ENCODE measurements at regions not wholly inside any gene's neighbourhood (a gene's known extent, or its start where the extent isn't known, plus 50 kb on each side); places are given as distances from the start of the nearest gene placed in this dataset.

DNA sequence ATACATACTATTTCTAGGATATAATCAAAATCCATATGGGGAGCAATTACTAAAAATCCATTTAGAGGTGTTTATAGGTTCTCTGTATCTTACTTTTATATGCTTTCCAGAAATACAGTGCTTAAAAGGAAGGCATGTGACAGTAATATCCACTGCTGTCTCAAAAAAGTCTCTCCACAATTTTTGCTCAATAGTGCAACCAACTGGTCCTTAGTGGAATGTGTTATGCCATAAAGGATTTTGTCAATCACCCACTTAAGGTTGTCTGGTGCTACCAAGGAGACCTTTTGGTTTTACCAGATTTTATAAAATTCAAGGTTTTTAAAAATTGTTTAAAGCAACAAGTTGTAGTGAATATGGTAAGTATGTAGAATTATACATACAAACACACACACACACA is 328.5 kb upstream of the DSEL start:
- DNase-seq (no peak), ATAC-seq (ENCODE audit: low FRiP score) (no peak)
- H3K9me3 ChIP-seq (ENCODE audit: control insufficient read depth, low read length), result no peaks in the 10 kb centered on the region
- no peaks in the 10 kb centered on the region for H3K36me3 ChIP-seq (ENCODE audit: control insufficient read depth in 1 of 2, insufficient read depth in 2 of 2, low read length in 1 of 2)
- H3K4me3 ChIP-seq (ENCODE audit: low read length in 2 of 2), result no peak overlapping the region
- H3K4me1 ChIP-seq (ENCODE audit: control insufficient read depth in 1 of 2, insufficient read depth in 2 of 2, low read length in 2 of 2), result no peaks in the 10 kb centered on the region
- no peaks in the 10 kb centered on the region for H3K27me3 ChIP-seq (ENCODE audit: control insufficient read depth in 1 of 2, insufficient read depth in 2 of 2, low read length in 1 of 2)
- H3K27ac ChIP-seq (ENCODE audit: low read depth in 1 of 2, low read length in 2 of 2), result no peak overlapping the region
- intact Hi-C loops (cut with DNase I), result no loop called here

DNA sequence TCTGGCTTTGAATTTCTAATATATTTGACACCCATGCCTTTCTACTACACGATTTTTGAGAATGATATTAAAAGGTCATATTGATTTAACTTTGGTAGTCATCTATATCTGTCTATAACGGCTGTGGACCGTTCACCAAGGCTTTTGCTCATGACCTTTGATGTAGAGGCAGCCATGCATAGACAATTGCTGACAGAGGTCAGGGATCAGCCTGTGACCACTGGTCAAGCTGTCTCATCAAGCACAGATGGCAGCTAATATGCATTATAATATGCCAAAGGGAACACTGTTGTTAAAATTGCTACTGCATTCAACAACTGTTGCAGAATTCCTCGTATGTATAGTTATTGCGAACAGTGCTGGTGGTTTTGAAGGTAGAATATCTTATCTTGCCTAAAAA is 323.9 kb upstream of the DSEL start:
- WGBS, 2 donors, result 70 to 85% methylated on average over 5 of the region's 5 CpGs
- H3K27me3 ChIP-seq (ENCODE audit: control insufficient read depth in 1 of 2, insufficient read depth in 2 of 2, low read length in 1 of 2), result no peaks in the 10 kb centered on the region
- no peak overlapping the region for H3K27ac ChIP-seq (ENCODE audit: low read depth in 1 of 2, low read length in 2 of 2)
- no peaks in the 10 kb centered on the region for H3K36me3 ChIP-seq (ENCODE audit: control insufficient read depth in 1 of 2, insufficient read depth in 2 of 2, low read length in 1 of 2)
- H3K9me3 ChIP-seq (ENCODE audit: control insufficient read depth, low read length), result no peaks in the 10 kb centered on the region
- DNase-seq (no peak), ATAC-seq (ENCODE audit: low FRiP score) (no peak)
- no peak overlapping the region for H3K4me3 ChIP-seq (ENCODE audit: low read length in 2 of 2)
- intact Hi-C loops (cut with DNase I), result no loop called here
- no peaks in the 10 kb centered on the region for H3K4me1 ChIP-seq (ENCODE audit: control insufficient read depth in 1 of 2, insufficient read depth in 2 of 2, low read length in 2 of 2)

DNA sequence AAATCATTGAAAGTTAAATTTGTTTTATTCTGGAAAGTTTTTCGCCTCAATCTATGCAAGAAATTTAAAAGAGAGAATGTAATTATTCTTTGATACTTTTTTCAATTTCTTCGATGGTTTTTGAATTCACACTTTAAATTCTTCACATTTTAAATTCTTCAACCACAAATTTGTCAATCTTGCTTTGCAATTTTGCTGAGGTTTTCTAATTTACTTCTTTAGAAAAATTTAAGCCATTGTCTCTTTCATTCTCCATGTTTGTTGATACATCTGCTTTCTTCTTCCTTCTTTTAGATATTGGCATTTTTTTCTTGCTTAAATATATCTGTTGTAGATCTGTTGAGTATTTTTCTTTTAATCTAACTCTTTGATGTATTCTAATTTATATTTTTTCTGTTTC is 301.9 kb upstream of the DSEL start:
- H3K9me3 ChIP-seq (ENCODE audit: control insufficient read depth, low read length), result no peaks in the 10 kb centered on the region

DNA sequence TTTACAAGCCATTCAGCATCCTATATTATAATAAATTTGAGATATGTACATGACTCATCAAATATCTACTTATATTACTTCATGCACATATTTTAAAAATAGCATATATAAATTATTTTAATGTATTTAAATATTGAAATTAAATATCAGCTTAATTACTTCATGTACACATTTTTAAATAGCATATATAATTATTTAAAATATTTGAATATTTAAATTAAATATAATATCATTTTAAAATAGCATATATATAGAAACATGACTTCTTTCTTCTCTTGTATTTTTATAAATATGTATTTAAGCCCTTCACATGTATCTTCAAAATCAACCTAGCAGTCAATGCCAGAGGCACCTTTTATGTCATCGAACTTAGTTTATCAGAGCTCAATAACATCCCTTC is 298.8 kb upstream of the DSEL start:
- Histone ChIP-seq H3K4me3 (ENCODE audit: low read length in 2 of 2) (no peak overlapping the region), H3K4me1 (ENCODE audit: control insufficient read depth in 1 of 2, insufficient read depth in 2 of 2, low read length in 2 of 2) (no peaks in the 10 kb centered on the region), H3K27me3 (ENCODE audit: control insufficient read depth in 1 of 2, insufficient read depth in 2 of 2, low read length in 1 of 2) (no peaks in the 10 kb centered on the region), H3K36me3 (ENCODE audit: control insufficient read depth in 1 of 2, insufficient read depth in 2 of 2, low read length in 1 of 2) (no peaks in the 10 kb centered on the region), H3K9me3 (ENCODE audit: control insufficient read depth, low read length) (no peaks in the 10 kb centered on the region), H3K27ac (ENCODE audit: low read depth in 1 of 2, low read length in 2 of 2) (no peak overlapping the region)
- DNase-seq (no peak), ATAC-seq (ENCODE audit: low FRiP score) (no peak)
- 95 to 100% methylated on average over 1 of the region's 1 CpG for WGBS, 2 donors
- intact Hi-C loops (cut with DNase I), result no loop called here

More for the DNA sequence above, 301.9 kb upstream of the DSEL start:
- Histone ChIP-seq H3K27ac (ENCODE audit: low read depth in 1 of 2, low read length in 2 of 2) (no peak overlapping the region), H3K27me3 (ENCODE audit: control insufficient read depth in 1 of 2, insufficient read depth in 2 of 2, low read length in 1 of 2) (no peaks in the 10 kb centered on the region), H3K4me1 (ENCODE audit: control insufficient read depth in 1 of 2, insufficient read depth in 2 of 2, low read length in 2 of 2) (no peaks in the 10 kb centered on the region), H3K36me3 (ENCODE audit: control insufficient read depth in 1 of 2, insufficient read depth in 2 of 2, low read length in 1 of 2) (no peaks in the 10 kb centered on the region), H3K4me3 (ENCODE audit: low read length in 2 of 2) (no peak overlapping the region)
- no peak for DNase-seq
- WGBS, 2 donors, result 94 to 95% methylated on average over 2 of the region's 2 CpGs
- intact Hi-C loops (cut with DNase I), result no loop called here
- no peak for ATAC-seq (ENCODE audit: low FRiP score)

DNA sequence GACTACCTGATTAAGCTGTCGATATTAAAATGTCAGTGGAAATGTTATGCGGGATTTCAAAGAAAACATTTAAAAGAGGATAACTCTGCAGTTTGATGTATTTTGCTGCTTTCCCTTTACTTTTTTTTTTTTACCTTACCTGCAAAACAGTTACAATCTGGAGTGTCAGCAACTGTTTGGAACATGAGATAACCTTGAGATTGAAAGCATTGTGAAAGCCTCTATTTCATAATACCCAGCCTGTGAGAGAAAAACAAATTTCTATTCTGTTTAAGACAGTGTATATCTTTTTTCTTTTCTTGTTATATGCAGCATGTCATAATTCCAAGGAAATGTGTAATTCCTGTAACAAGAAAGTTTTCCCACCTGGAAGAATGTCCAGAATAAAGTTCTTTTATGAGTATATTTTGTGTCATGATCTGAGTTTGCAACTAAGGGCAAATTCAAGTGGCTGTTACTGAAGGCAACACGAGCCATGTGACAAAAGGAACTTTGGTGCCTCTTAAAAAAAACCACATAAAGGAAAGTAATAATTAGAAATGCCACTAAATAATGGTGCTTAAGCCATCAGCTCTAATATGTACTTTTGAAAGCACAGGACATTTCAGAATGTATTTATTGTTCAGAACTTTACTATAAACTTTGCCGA is 297.0 kb upstream of the DSEL start:
- DNase-seq, result no peak
- intact Hi-C loops (cut with DNase I), result no loop called here
- H3K27ac ChIP-seq (ENCODE audit: low read depth in 1 of 2, low read length in 2 of 2), result no peak overlapping the region
- H3K9me3 ChIP-seq (ENCODE audit: control insufficient read depth, low read length), result no peaks in the 10 kb centered on the region
- H3K4me3 ChIP-seq (ENCODE audit: low read length in 2 of 2), result no peak overlapping the region
- no peaks in the 10 kb centered on the region for H3K27me3 ChIP-seq (ENCODE audit: control insufficient read depth in 1 of 2, insufficient read depth in 2 of 2, low read length in 1 of 2)
- 92 to 93% methylated on average over 4 of the region's 4 CpGs for WGBS, 2 donors
- H3K36me3 ChIP-seq (ENCODE audit: control insufficient read depth in 1 of 2, insufficient read depth in 2 of 2, low read length in 1 of 2), result no peaks in the 10 kb centered on the region
- no peak for ATAC-seq (ENCODE audit: low FRiP score)
- H3K4me1 ChIP-seq (ENCODE audit: control insufficient read depth in 1 of 2, insufficient read depth in 2 of 2, low read length in 2 of 2), result no peaks in the 10 kb centered on the region

DNA sequence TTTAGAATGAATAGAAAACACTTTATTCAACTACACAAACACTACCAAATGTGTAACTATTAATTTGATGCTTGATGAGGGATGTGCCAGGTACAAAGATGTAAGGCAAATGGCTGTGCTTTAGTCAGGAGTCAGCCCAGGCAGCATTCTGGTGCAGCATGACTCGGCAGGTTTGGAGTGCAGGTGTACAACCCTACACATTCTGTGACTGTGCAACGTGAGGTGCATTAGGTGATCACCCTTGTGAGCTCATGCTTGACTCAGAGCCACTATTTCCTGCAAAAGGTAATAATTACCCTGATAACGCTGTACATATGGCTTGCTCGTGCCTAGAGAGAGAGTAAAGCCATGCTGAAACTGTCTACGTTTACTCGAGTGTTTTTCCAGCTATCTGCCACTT is 288.7 kb upstream of the DSEL start:
- no peak for ATAC-seq (ENCODE audit: low FRiP score)
- no peak overlapping the region for H3K27ac ChIP-seq (ENCODE audit: low read depth in 1 of 2, low read length in 2 of 2)
- H3K9me3 ChIP-seq (ENCODE audit: control insufficient read depth, low read length), result no peaks in the 10 kb centered on the region
- no peak overlapping the region for H3K4me3 ChIP-seq (ENCODE audit: low read length in 2 of 2)
- DNase-seq, result no peak
- H3K36me3 ChIP-seq (ENCODE audit: control insufficient read depth in 1 of 2, insufficient read depth in 2 of 2, low read length in 1 of 2), result no peaks in the 10 kb centered on the region
- H3K4me1 ChIP-seq (ENCODE audit: control insufficient read depth in 1 of 2, insufficient read depth in 2 of 2, low read length in 2 of 2), result no peaks in the 10 kb centered on the region
- intact Hi-C loops (cut with DNase I), result no loop called here
- WGBS, 2 donors, result 94 to 95% methylated on average over 6 of the region's 6 CpGs
- H3K27me3 ChIP-seq (ENCODE audit: control insufficient read depth in 1 of 2, insufficient read depth in 2 of 2, low read length in 1 of 2), result no peaks in the 10 kb centered on the region

DNA sequence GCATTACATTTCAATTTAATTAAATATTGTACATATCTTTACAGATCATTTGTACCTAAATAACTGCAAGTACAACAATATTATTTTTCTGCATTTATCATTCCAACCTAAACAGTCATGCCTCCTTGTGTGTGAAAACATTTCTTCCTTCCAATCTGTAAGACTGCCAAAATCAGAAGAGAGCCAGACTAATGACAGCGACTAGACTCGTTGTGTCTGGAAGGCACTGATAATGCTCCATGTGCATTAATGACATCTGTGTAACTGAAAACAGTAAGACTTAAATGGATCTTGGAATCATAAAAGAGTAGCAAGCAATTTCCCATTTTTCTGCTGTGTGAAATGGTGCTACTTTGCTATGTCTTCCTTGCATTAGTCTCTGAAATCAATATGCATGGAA is 278.0 kb upstream of the DSEL start:
- no peaks in the 10 kb centered on the region for H3K9me3 ChIP-seq (ENCODE audit: control insufficient read depth, low read length)

DNA sequence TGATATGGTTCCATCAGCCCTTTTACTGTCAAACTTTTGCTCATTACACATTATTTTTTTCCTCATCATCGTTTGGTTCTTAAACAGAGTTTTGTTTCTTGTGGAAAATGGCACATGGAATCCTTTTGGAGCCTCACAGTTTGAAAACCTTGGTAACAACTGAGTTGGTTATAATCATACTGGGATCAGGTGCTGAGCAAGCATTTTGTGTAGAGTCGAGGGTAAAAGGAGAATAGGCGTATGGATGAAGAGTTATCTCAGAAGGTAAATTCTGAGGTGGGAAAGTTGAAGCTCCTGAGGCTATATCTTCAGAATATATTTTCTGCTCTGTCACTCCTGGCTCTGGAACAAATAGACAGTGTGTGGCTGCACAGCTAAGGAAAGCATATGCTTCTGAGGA is 274.0 kb upstream of the DSEL start:
- DNase-seq (no peak), ATAC-seq (ENCODE audit: low FRiP score) (no peak)
- H3K36me3 ChIP-seq (ENCODE audit: control insufficient read depth in 1 of 2, insufficient read depth in 2 of 2, low read length in 1 of 2), result no peaks in the 10 kb centered on the region
- no peak overlapping the region for H3K4me3 ChIP-seq (ENCODE audit: low read length in 2 of 2)
- H3K27me3 ChIP-seq (ENCODE audit: control insufficient read depth in 1 of 2, insufficient read depth in 2 of 2, low read length in 1 of 2), result no peaks in the 10 kb centered on the region
- no peaks in the 10 kb centered on the region for H3K9me3 ChIP-seq (ENCODE audit: control insufficient read depth, low read length)
- 94 to 95% methylated on average over 3 of the region's 3 CpGs for WGBS, 2 donors
- H3K4me1 ChIP-seq (ENCODE audit: control insufficient read depth in 1 of 2, insufficient read depth in 2 of 2, low read length in 2 of 2), result peaks cover 2 to 4% of the 10 kb centered on the region in 2 donors
- H3K27ac ChIP-seq (ENCODE audit: low read depth in 1 of 2, low read length in 2 of 2), result no peak overlapping the region
- intact Hi-C loops (cut with DNase I), result no loop called here

More for the DNA sequence above, 278.0 kb upstream of the DSEL start:
- Histone ChIP-seq H3K4me3 (ENCODE audit: low read length in 2 of 2) (no peak overlapping the region), H3K4me1 (ENCODE audit: control insufficient read depth in 1 of 2, insufficient read depth in 2 of 2, low read length in 2 of 2) (peaks cover 2 to 4% of the 10 kb centered on the region in 2 donors), H3K27ac (ENCODE audit: low read depth in 1 of 2, low read length in 2 of 2) (no peak overlapping the region), H3K27me3 (ENCODE audit: control insufficient read depth in 1 of 2, insufficient read depth in 2 of 2, low read length in 1 of 2) (no peaks in the 10 kb centered on the region), H3K36me3 (ENCODE audit: control insufficient read depth in 1 of 2, insufficient read depth in 2 of 2, low read length in 1 of 2) (no peaks in the 10 kb centered on the region)
- DNase-seq (no peak), ATAC-seq (ENCODE audit: low FRiP score) (no peak)
- intact Hi-C loops (cut with DNase I), result no loop called here
- WGBS, 2 donors, result 2 to 5% methylated on average over 2 of the region's 2 CpGs

DNA sequence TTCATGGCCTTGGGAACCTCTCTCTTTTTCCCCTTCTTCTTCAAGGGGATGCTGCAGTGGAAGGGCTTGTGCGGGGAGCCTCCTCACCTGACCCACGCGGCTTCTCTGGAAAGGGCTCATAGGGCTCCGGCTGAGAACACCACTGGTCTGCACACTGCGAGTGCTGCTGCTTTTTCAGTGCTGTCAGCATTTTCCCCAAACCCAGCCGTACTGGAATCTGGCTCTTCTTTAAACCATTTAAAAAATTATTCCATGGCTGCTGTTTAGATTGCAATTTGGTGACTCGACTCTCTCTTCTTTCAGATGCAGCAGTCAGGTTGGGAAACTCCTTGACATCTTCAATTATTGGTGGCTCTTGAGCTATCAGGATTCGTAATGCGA is 272.6 kb upstream of the DSEL start:
- Histone ChIP-seq H3K27me3 (ENCODE audit: control insufficient read depth in 1 of 2, insufficient read depth in 2 of 2, low read length in 1 of 2) (no peaks in the 10 kb centered on the region), H3K4me3 (ENCODE audit: low read length in 2 of 2) (no peak overlapping the region), H3K9me3 (ENCODE audit: control insufficient read depth, low read length) (no peaks in the 10 kb centered on the region), H3K4me1 (ENCODE audit: control insufficient read depth in 1 of 2, insufficient read depth in 2 of 2, low read length in 2 of 2) (peaks cover 2 to 4% of the 10 kb centered on the region in 2 donors), H3K36me3 (ENCODE audit: control insufficient read depth in 1 of 2, insufficient read depth in 2 of 2, low read length in 1 of 2) (no peaks in the 10 kb centered on the region), H3K27ac (ENCODE audit: low read depth in 1 of 2, low read length in 2 of 2) (no peak overlapping the region)
- intact Hi-C loops (cut with DNase I), result no loop called here
- ATAC-seq (ENCODE audit: low FRiP score) (no peak), DNase-seq (no peak)
- 90 to 93% methylated on average over 9 of the region's 9 CpGs for WGBS, 2 donors

All from aorta (tissue), 5 donors.